Prostate gland (tissue), 2 donors: ENCODE measurements at regions not wholly inside any gene's neighbourhood (a gene's known extent, or its start where the extent isn't known, plus 50 kb on each side); places are given as distances from the start of the nearest gene placed in this dataset.

Source experiments
- POLR2A ChIP-seq: fragments of 450-650 bp; IDR thresholded peaks from one replicate; pipeline ENCODE4 v1.6.1; 2016; ENCODE audit warnings: antibody characterized with exemption, mild to moderate bottlenecking
- TF ChIP-seq, protein P1 (sequence below), 4 experiments: fragments of 200-600 bp in 2 of 4; fragments of 450-650 bp in 2 of 4; sonication (generic) in 2 of 4; IDR thresholded peaks; 1 replicate in 3 of 4; 2 replicates in 1 of 4; pipeline ENCODE4 v1.5.1; 2016 to 2019; ENCODE audit warnings: antibody characterized with exemption in 4 of 4, mild to moderate bottlenecking in 2 of 4, moderate library complexity in 2 of 4

DNA sequence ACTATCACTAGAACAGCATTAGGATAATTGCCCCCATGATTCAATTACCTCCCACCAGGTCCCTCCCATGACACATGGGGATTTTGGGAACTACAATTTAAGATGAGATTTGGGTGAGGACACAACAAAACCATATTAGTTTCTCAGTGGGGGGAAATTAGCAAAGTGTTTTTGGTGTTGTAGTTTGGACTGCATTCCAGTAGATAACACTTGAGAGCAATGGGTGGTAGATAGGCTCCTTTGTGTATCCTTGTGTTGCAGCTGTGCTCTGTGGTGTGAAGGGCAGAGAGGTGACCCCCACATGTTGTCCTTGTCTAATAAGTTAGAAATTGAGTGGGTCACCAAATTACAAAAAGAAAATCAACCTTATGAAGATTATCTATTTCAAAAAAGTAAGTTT lies 223.8 kb downstream of the SATB1 start:
- no peak for TF ChIP-seq POLR2A
- TF ChIP-seq, protein P1, sequence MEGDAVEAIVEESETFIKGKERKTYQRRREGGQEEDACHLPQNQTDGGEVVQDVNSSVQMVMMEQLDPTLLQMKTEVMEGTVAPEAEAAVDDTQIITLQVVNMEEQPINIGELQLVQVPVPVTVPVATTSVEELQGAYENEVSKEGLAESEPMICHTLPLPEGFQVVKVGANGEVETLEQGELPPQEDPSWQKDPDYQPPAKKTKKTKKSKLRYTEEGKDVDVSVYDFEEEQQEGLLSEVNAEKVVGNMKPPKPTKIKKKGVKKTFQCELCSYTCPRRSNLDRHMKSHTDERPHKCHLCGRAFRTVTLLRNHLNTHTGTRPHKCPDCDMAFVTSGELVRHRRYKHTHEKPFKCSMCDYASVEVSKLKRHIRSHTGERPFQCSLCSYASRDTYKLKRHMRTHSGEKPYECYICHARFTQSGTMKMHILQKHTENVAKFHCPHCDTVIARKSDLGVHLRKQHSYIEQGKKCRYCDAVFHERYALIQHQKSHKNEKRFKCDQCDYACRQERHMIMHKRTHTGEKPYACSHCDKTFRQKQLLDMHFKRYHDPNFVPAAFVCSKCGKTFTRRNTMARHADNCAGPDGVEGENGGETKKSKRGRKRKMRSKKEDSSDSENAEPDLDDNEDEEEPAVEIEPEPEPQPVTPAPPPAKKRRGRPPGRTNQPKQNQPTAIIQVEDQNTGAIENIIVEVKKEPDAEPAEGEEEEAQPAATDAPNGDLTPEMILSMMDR (IDR thresholded peaks at IDR 0.05) = no peak
